Body of pancreas (tissue), 4 donors: ENCODE measurements at regions not wholly inside any gene's neighbourhood (a gene's known extent, or its start where the extent isn't known, plus 50 kb on each side); places are given as distances from the start of the nearest gene placed in this dataset.

Experiments used
- ATAC-seq: fragments of 150-250 bp; one replicate; pipeline ENCODE4 v1.9.1; 2016
- DNase-seq, 4 donors: peaks; one replicate each; pipeline ENCODE4 v3.0.0-alpha.2; 2019
- H3K27ac ChIP-seq, 4 donors: fragments of 200-600 bp; sonication (generic); 1 replicate in 3 of 4; 2 replicates in 1 of 4; pipeline versions ENCODE4 v1.5.1 to v1.6.1; 2016 to 2019; ENCODE audit warnings: mild to moderate bottlenecking in 1 of 4, mixed read lengths in 1 of 4, moderate library complexity in 1 of 4
- H3K27me3 ChIP-seq, 2 donors: fragments of 200-600 bp; sonication (generic); one replicate each; pipeline ENCODE4 v1.6.0; 2016; ENCODE audit warnings: mild to moderate bottlenecking in 1 of 2
- H3K36me3 ChIP-seq, 2 donors: fragments of 200-600 bp; sonication (generic); replicated peaks in 1 of 2; 2 replicates each; pipeline ENCODE4 v1.5.1; 2016; ENCODE audit warnings: low read depth in 2 of 2; ENCODE audit not compliant: insufficient read depth in 1 of 2
- H3K4me1 ChIP-seq: fragments of 200-600 bp; sonication (generic); one replicate; pipeline ENCODE4 v1.6.0; 2016
- H3K4me3 ChIP-seq, 2 donors: fragments of 200-600 bp; sonication (generic); 1 replicate in 1 of 2; 2 replicates in 1 of 2; pipeline ENCODE4 v1.5.1; 2016 to 2019
- H3K9me3 ChIP-seq, 3 donors: fragments of 200-600 bp; sonication (generic); 1 replicate in 2 of 3; 2 replicates in 1 of 3; pipeline ENCODE4 v1.5.1; 2016
- POLR2A ChIP-seq, 3 donors: fragments of 450-650 bp; IDR thresholded peaks; one replicate each; pipeline ENCODE4 v1.6.1; 2016; ENCODE audit warnings: antibody characterized with exemption in 3 of 3, mild to moderate bottlenecking in 2 of 3
- WGBS, 2 donors: methylation state at CpG; one replicate each; pipeline ENCODE4 v1.1.5; 2017; 5-methylcytosine and 5-hydroxymethylcytosine counted together
- intact Hi-C: fragments of 100-400 bp; cut with DNase I; formaldehyde crosslinking; loops from one replicate; pipeline ENCODE4 v1.15.1; 2023
- TF ChIP-seq, protein P1 (sequence below), 7 experiments: fragments of 450-650 bp in 4 of 7; fragments of 200-600 bp in 3 of 7; sonication (generic) in 3 of 7; IDR thresholded peaks; one replicate each; pipeline ENCODE4 v1.5.1; 2016 to 2019; ENCODE audit warnings: antibody characterized with exemption in 7 of 7

- ATAC-seq, result no peak
- 90% methylated on average over 1 of the region's 1 CpG for WGBS, 2 donors
- TF ChIP-seq, protein P1, sequence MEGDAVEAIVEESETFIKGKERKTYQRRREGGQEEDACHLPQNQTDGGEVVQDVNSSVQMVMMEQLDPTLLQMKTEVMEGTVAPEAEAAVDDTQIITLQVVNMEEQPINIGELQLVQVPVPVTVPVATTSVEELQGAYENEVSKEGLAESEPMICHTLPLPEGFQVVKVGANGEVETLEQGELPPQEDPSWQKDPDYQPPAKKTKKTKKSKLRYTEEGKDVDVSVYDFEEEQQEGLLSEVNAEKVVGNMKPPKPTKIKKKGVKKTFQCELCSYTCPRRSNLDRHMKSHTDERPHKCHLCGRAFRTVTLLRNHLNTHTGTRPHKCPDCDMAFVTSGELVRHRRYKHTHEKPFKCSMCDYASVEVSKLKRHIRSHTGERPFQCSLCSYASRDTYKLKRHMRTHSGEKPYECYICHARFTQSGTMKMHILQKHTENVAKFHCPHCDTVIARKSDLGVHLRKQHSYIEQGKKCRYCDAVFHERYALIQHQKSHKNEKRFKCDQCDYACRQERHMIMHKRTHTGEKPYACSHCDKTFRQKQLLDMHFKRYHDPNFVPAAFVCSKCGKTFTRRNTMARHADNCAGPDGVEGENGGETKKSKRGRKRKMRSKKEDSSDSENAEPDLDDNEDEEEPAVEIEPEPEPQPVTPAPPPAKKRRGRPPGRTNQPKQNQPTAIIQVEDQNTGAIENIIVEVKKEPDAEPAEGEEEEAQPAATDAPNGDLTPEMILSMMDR (IDR thresholded peaks at IDR 0.05), result no peak
- no peak for TF ChIP-seq POLR2A (IDR thresholded peaks at IDR 0.05)
- DNase-seq, result no peak
- Histone ChIP-seq H3K27ac (no peak overlapping the region), H3K9me3 (no peaks in the 10 kb centered on the region), H3K36me3 (no peaks in the 10 kb centered on the region), H3K27me3 (no peaks in the 10 kb centered on the region), H3K4me1 (no peaks in the 10 kb centered on the region), H3K4me3 (no peak overlapping the region)
- intact Hi-C loops, result no loop called here
Observed at GRCh38 chr12:91478500-91478899, 295.9 kb upstream of the DCN start.

DNA sequence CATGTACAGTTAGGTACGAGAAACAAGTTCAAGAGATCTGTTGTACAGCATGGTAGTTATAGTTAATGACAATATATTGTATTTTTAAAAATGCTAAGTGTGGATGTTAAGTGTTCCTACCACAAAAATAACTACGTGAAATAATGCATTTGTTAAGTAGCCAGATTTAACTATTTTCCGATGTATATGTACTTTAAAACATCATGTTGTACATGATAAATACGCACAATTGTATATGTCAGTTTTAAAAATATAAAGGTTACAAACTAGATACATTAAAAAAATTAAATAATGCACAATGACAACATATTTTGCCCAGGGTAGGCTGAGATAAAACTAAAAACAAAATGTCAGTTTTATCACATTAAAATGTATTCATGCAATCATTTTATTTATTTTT is 285.1 kb upstream of the DCN start:
- Histone ChIP-seq H3K4me1 (no peaks in the 10 kb centered on the region), H3K36me3 (no peaks in the 10 kb centered on the region), H3K27ac (no peak overlapping the region), H3K9me3 (no peaks in the 10 kb centered on the region), H3K4me3 (no peak overlapping the region), H3K27me3 (no peaks in the 10 kb centered on the region)
- TF ChIP-seq, protein P1 (IDR thresholded peaks at IDR 0.05), result no peak
- no peak for TF ChIP-seq POLR2A (IDR thresholded peaks at IDR 0.05)
- ATAC-seq, result no peak
- WGBS, 2 donors, result 81 to 83% methylated on average over 4 of the region's 4 CpGs
- DNase-seq, result no peak
- intact Hi-C loops, result no loop called here

- intact Hi-C loops, result no loop called here
- no peaks in the 10 kb centered on the region for H3K36me3 ChIP-seq
- no peak for DNase-seq
- H3K4me1 ChIP-seq, result no peaks in the 10 kb centered on the region
- no peak for ATAC-seq
- no peak overlapping the region for H3K4me3 ChIP-seq
- no peaks in the 10 kb centered on the region for H3K27me3 ChIP-seq
- H3K9me3 ChIP-seq, result no peaks in the 10 kb centered on the region
- WGBS, 2 donors, result 89 to 90% methylated on average over 1 of the region's 1 CpG
- no peak overlapping the region for H3K27ac ChIP-seq
- TF ChIP-seq POLR2A (IDR thresholded peaks at IDR 0.05), result no peak
- TF ChIP-seq, protein P1 (IDR thresholded peaks at IDR 0.05), result no peak
Observed at GRCh38 chr12:91461061-91461460, 278.4 kb upstream of the DCN start.

GRCh38 chr12:91460469-91460868 is 277.9 kb upstream of the DCN start:
- no peak overlapping the region for H3K4me3 ChIP-seq
- ATAC-seq, result no peak
- H3K27me3 ChIP-seq, result no peaks in the 10 kb centered on the region
- no peaks in the 10 kb centered on the region for H3K4me1 ChIP-seq
- no peaks in the 10 kb centered on the region for H3K9me3 ChIP-seq
- intact Hi-C loops, result no loop called here
- H3K27ac ChIP-seq, result no peak overlapping the region
- WGBS, 2 donors, result 69 to 82% methylated on average over 1 of the region's 1 CpG
- no peak for TF ChIP-seq POLR2A (IDR thresholded peaks at IDR 0.05)
- TF ChIP-seq, protein P1 (IDR thresholded peaks at IDR 0.05), result no peak
- no peak for DNase-seq
- no peaks in the 10 kb centered on the region for H3K36me3 ChIP-seq

DNA sequence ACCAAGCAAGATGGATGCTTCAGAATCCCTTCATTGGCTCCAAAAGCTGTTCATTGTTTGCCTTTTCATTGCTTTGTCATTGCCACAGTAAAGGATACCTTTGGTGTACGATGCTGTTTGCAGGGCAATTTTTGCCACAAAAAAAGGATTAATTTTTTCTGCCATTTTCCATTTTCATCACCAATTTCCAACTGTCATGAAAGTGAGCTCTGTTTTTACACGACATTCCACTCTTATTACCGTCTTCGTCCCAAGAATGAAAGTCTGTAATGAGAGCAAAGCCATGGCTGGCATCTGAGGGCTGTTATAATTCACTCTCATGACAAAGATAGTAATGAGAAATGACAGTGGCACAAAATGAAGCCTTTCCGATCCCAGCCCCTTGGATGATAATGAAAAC is 272.7 kb upstream of the DCN start:
- H3K36me3 ChIP-seq, result no peaks in the 10 kb centered on the region
- no peaks in the 10 kb centered on the region for H3K4me1 ChIP-seq
- H3K27ac ChIP-seq, result no peak overlapping the region
- WGBS, 2 donors, result 56 to 62% methylated on average over 5 of the region's 5 CpGs
- ATAC-seq (no peak), DNase-seq (no peak)
- no peak for TF ChIP-seq POLR2A (IDR thresholded peaks at IDR 0.05)
- no peaks in the 10 kb centered on the region for H3K9me3 ChIP-seq
- no peaks in the 10 kb centered on the region for H3K27me3 ChIP-seq
- intact Hi-C loops, result no loop called here
- no peak overlapping the region for H3K4me3 ChIP-seq
